Fibroblast of villous mesenchyme (primary cell): ENCODE measurements at regions not wholly inside any gene's neighbourhood (a gene's known extent, or its start where the extent isn't known, plus 50 kb on each side); places are given as distances from the start of the nearest gene placed in this dataset.

ENCODE experiments used
- DNase-seq: peaks from one replicate; pipeline ENCODE4 v3.0.0-alpha.2; 2010; ENCODE audit warnings: low read depth
- H3K4me3 ChIP-seq: 2 replicates; pipeline ENCODE4 v1.5.1; 2011; ENCODE audit warnings: low read depth, mild to moderate bottlenecking, low read length
- CTCF ChIP-seq: IDR thresholded peaks from 2 replicates; pipeline ENCODE4 v1.5.1; 2012; ENCODE audit warnings: low read depth, mild to moderate bottlenecking, low read length; ENCODE audit not compliant: insufficient read depth

GRCh38 chr15:49718234-49718633, 97.4 kb downstream of the DTWD1 start:
- TF ChIP-seq CTCF = no peak
- DNase-seq = peak; percentile 84
- no peak overlapping the region for H3K4me3 ChIP-seq

- DNase-seq = no peak
- no peak overlapping the region for H3K4me3 ChIP-seq
- no peak for TF ChIP-seq CTCF
Measured at GRCh38 chr15:49718846-49719245, 98.0 kb downstream of the DTWD1 start.

GRCh38 chr15:49720261-49720660, 99.4 kb downstream of the DTWD1 start:
- H3K4me3 ChIP-seq = no peak overlapping the region
- TF ChIP-seq CTCF = no peak
- DNase-seq = no peak

GRCh38 chr15:49721091-49721490, 100.2 kb downstream of the DTWD1 start:
- H3K4me3 ChIP-seq = no peak overlapping the region
- TF ChIP-seq CTCF = no peak
- no peak for DNase-seq

- no peak for DNase-seq
- H3K4me3 ChIP-seq = no peak overlapping the region
- TF ChIP-seq CTCF = no peak
Measured at GRCh38 chr15:49721621-49722020, 100.8 kb downstream of the DTWD1 start.

- TF ChIP-seq CTCF = no peak
- no peak overlapping the region for H3K4me3 ChIP-seq
- DNase-seq = no peak
Measured at GRCh38 chr15:49723981-49724380, 103.1 kb downstream of the DTWD1 start.
